GM21723 (cell line): ENCODE measurements at regions not wholly inside any gene's neighbourhood (a gene's known extent, or its start where the extent isn't known, plus 50 kb on each side); places are given as distances from the start of the nearest gene placed in this dataset.
"Not testable (repeated sequence)": the region's sequence is repeated elsewhere in the genome, so short reads cannot be mapped to it uniquely, and the experiment has no call there.

ENCODE experiments used
- ATAC-seq: cut with Tn5 transposase; IDR thresholded peaks from one replicate; pipeline ENCODE4 v1.9.1; 2021; ENCODE audit warnings: mild to moderate bottlenecking, moderate library complexity; ENCODE audit not compliant: unreplicated experiment

DNA sequence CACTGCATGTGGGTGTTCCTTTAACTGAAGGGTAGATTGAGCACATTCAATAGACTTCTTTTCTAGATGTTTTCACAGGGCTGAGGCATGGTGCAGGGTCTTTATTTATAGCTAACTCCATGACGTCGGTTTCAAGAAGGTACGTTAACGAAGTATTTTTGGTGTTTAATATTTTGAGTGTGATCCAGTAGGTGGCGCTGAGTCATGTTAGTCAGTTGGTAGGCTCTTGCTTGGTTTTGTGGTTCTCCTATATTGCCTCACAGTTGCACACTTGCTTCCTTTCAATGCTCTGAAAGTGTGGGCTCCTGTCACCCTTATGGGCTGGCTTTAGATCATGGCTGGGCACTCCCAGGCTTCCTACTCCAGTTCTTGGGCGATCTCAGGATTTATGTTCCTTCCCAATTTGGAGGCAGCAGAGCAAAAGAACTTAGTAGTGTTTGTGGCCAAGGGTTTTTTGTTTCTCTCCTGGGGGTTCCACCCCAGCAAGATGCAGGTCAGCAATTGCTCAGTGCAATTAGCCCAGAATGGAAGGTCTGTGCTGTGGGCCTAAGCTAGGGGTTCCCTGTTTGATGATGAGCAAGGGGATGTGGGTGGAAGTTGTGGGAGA, 471.6 kb upstream of the FOXG1 start:
- ATAC-seq: no peak

DNA sequence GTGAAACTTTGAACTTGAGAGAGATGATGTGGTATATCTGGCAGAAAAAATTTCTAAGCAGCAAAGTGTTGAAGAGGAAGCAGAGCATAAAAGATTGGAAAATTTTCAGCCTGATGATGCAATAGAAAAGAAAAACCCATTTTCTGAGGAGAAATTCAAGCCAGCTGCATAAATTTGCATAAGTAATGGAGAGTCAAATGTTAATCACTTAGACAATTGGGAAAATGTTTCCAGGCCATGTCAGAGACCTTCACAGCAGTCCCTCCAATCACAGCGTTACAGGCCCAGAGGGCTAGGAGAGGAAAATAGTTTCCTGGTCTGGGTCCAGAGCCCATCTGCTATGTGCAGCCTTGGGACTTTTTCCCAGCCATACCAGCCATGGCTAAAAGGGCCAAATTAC, 469.0 kb upstream of the FOXG1 start:
- no peak for ATAC-seq

DNA sequence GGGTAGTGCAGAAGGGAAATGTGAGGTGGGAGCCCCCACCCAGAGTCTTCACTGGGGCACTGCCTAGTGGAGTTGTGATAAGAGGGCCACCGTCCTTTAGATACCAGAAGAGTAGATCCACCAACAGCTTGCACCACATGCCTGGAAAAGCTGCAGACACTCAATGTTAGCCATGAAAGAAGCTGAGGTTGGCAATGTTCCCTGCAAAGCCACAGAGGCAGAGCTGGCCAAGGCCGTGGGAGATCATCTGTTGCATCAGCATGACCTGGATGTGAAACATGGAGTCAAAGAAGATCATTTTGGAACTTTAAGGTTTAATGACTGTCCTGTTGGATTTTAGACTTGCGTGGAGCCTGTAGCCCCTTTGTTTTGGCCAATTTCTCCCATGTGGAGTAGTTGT, 468.4 kb upstream of the FOXG1 start:
- no peak for ATAC-seq

DNA sequence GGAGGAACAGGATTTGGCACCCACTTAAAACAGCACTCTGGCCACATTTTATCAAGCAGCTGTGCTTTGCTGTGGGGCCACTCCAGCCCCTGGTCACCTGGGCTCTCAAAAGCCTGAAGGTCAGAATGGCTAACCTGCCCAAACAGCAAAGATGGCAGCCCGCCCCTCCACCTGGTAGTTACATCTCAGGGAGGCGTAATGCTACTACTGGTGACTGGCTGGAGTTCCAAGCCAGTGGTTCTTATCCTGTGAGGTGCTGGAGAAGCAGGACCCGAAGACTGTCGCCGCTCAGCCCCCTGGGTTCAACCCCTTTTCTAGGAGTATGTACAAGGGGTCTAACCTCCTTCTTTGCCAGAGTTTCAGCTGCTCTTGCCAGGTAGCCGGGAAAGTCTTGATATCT, 467.4 kb upstream of the FOXG1 start:
- ATAC-seq: no peak

DNA sequence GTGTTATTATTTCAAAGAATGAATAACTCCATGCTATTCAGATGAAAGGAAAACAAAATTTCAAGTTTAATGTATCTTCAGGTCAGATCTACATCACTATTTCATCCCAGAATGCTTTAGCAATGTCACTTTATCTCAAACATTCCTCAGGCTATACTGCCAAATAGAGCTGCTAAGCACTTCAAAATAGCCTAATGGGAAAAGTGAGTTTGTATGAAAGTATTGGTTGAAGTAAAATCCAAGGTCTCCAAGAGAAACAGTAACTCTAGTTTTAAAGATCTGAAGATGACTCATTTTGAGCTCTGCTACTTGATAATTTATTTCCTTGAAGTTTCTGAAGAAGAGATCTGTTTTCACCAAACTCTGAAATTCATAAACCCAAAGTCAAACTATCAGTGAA, 466.2 kb upstream of the FOXG1 start:
- no peak for ATAC-seq

DNA sequence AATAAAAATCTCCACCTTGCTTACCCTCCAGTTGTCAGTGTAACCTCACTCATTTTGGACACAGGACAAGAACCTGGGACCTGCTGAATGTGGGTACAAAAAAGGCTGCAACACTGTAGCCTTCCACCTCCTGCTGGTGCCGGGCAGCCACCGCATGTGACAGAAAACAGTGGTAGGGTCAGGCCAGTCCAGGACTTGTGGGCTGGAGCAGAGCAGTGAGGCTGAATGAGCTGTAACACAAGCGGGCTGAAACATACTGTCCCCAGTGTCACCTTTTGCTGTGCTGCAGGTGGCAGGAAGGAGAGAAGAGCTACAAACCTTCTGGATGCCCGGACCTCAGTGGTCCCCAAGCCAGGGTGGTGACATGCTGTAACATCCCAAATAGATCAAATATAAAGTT, 465.4 kb upstream of the FOXG1 start:
- no peak for ATAC-seq

DNA sequence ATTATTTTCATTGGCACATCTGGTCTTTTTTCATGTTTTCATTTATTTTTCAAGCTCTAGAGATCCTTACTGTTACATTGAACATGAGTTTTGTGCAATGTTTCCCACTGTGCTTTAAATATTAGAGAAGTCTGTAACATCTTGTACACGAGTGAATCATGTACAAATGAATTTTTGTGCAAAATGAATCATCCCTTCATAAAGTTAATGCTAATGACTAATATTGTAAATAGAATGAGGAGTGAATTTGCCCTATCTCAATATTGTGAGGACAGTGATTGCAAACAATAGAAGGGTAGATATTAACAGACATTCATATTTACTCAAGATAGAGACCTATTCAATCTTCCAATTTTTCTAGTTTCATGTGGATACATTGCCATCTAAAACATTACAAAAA, 463.3 kb upstream of the FOXG1 start:
- ATAC-seq: no peak

DNA sequence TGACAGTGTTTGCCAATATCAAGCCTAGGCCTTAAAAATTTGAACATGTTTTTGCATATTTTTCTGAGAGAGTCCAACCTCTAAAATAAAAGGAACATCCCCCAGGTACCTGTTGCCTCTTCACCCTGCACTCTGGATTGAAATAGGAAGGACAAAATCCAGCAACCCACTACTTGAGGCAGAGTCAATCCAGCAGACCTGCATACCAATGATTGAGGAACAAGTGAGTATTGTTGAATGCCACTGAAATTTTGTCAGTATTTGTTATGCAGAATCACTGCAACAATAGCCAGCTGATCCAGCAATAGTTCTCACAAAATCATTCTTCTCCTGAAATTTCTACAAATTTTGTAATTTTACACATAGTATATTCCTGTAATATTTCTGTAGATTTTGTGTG, 460.6 kb upstream of the FOXG1 start:
- ATAC-seq: no peak

DNA sequence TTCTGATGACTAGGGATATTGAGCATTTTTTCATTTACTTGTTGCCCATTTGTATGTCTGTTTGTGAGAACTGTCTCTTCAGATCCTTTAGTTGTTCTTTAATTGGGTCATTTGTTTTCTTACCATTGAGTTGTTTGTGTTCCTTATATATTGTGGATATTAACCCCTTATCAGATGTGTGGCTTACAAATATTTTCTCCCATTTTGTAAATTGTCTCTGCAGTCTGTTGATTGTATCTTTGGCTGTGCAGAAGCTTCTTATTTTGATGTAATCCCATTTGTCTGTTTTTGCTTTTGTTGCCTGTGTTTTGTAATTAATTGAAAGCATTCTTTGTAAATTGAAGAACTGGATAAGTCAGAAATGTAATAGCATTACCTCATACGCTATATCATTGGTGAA, 459.1 kb upstream of the FOXG1 start:
- no peak for ATAC-seq

DNA sequence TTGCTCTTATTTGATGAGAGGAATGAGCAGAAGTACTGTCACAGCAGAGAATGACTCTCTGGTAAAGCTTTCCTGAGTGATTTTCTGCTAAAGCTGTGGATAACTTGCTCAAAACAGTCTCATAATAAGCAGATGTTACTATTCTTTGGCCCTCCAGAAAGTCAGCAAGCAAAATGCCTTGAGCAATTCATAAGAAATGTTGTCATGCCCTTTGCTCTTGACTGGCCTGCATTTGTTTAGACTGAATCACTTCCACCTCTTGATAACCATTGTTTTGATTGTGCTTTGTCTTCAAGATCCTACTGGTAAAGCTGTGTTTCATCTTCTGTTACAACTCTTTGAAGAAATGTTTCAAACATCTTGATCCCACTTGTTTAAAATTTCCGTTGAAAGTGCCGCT, 457.9 kb upstream of the FOXG1 start:
- ATAC-seq: no peak

DNA sequence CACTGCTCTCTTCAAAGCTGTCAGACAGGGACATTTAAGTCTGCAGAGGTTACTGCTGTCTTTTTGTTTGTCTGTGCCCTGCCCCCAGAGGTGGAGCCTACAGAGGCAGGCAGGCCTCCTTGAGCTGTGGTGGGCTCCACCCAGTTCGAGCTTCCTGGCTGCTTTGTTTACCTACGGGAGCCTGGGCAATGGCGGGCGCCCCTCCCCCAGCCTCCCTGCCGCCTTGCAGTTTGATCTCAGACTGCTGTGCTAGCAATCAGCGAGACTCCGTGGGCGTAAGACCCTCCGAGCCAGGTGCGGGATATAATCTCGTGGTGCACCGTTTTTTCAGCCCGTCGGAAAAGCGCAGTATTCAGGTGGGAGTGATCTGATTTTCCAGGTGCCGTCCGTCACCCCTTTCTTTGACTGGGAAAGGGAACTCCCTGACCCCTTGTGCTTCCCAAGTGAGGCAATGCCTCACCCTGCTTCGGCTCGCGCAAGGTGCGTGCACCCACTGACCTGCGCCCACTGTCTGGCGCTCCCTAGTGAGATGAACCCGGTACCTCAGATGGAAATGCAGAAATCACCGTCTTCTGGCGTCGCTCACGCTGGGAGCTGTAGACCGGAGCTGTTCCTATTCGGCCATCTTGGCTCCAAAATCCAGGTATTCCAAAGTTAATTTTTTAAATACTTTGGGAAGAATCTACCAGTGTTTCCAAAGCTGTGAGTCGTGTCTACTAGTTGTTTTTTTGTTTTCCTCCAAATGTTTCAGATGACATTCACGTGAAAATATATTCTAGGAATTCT, 448.5 kb upstream of the FOXG1 start:
- not testable (repeated sequence) for ATAC-seq

DNA sequence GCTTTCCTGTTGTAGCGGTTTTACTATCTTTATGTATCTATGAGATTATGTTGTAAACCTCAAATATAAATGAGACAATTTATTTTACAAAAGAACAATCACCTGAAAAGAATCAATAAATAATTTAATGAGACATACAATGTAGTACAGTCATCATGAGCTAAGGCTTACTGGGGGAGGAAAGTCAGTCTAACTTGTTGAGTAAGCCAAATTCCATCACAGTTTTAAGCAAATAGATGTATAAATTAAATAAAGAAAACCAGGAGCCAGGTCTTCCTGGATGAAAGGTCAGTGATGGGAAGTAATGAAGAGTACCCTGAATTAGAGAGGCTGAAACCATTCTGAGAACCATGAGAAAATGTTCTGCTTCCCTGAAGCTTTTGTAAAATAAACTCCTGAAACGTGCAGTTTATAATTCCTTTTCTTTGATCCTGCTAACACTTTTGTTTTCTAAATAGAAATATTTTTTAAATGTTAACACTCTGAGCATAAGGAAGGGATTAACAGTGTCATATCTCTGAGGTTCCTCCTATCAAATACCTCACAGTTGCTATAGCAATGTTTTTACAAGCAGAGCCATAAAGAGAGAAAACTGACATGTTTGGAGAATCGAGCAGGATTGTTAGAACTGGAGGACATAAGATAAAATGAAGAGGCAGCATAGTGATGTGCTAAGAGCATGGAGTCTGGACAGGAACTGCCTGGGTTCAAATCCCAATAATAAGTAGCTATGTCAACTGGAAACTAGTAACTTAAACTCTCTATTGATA, 444.9 kb upstream of the FOXG1 start:
- ATAC-seq: no peak

DNA sequence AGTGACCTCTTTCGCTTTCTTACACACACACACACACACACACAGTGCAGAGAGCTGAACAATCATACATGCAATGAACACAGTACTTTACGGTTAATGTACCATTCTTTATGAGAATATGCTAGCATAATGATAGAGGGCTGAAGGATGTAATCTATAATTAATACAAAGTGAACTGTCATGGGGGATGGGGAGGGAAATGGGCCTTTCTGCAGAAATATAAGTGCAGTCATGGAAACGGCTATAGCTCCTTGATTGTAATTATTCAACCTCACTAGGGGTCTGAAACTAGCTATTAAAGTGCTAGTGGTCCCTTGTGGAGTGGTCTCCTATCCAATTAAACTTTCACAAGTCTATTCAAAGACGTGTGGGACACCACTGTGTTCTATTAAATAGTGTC, 443.2 kb upstream of the FOXG1 start:
- ATAC-seq: no peak

DNA sequence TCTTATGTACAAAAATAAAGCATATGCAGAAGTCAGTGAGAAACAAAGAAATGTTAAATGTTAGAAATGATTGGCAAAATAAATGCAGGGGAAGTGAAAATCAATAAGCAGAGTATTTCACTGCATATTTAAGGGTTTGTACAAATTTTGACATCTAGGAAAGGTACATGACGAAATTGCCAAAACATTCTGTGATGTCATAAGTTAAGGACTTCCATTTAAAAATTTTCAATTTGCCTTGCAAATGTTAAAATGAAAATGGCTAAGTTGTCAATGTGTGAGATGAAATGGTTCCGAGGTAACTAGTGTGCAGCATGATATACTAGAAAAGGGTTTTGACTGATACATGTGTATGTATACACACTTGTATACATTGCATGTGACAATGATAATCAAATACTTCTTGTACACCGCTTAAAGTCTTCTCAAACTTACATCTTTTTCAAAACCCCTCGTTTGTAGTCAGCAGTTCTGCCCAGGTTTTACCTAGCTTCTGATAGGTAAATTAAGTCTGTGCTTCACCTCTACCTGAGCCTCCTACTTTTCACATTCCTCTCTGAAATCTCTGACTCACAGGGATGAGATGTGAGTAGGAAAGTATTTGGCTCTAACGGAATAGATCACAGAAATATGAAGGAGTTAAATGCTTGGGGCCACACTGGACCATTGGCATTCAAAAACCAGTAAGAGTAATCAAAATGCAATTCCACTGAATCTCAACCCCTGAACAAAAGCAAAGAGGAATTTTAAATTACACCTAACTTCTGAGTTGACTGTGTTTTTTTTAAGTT, 442.4 kb upstream of the FOXG1 start:
- ATAC-seq: no peak

DNA sequence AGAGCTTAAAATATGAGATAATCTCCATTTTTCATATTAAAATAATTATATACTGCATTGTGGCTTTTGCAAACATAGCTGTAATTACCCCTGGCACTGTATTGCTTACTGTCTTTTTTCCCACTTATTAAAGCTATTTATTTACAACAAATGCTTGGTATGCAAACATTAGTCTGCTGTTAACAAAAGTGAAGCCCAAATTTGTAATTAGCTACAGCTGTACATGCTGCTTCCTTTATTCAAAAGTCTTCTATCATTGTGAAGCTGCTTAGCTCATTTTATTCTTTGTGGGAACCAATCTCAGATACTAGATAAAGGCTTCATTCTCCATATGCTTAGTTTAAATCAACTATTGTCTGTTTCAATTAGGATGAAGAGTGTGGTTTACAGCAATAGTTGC, 425.8 kb upstream of the FOXG1 start:
- ATAC-seq: no peak

DNA sequence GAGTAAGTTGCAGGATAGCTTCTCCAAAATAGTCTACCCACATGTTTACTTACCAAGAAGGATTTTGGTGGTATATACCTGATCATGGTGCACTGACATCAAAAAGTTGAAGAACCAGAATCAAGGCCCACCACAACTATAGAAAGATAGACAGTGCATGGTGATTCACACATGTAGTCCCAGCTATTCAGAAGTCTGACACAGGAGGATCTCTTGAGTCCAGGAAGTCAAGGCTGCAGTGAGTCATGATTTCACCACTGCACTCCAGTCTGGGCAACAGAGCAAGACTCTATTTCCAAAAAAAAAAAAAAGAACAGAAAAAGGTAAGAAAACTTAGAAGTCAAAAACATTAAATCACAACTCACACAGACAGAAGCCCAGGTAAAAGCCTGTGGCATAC, 422.2 kb upstream of the FOXG1 start:
- ATAC-seq: no peak

DNA sequence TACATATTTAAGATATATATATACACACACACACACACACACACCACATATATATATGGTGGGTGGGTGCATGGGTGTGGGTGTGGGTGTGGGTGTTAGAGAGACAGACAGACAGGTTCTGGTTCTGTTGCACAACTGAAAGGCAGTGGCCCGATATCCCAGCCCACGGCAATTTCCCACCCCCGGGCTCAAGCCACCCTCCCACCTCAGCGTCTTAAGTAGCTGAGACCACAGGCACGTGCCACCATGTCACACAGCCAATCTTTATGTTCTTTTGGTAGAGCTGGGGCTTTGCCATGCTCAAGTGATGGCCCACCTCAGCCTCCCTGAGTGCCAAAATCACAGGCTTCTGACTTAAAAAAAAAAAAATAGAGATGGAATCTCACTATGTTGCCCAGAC, 417.8 kb upstream of the FOXG1 start:
- ATAC-seq: no peak

DNA sequence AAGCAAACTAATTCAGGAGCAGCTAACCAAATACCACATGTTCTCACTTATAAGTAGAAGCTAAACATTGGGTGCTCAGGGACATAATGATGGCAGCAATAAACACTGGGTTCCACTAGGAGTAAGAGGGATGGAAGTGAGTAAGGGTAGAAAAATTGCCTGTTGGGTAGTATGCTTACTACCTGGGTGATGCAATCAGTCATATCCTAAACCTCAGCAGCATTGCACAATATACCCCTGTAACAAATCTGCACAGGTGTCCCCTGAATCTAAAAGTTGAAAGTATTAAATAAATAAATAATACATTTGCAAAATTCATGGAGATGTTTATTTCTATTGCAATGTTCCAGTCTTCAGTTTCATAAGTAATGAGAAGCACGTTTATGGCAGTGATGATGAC, 409.8 kb upstream of the FOXG1 start:
- ATAC-seq: no peak

DNA sequence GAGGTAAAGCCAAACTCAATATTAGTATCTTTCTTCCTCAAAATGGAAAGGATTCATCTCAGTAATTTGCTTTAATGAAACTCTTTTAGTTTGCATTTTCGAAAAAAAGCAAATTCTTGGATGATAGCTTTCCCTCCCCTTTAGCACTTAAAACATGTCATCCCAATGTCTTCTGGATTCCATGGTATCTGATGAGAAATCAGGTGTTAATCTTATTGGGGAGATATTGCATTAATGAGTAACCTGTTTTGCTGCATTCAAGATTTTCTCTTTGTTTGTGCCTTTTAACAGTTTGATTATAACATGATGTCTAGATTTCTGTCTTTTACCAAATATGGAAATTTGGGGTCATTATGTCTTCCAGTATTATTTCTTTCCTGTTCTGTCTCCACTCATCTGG, 405.1 kb upstream of the FOXG1 start:
- ATAC-seq: no peak

DNA sequence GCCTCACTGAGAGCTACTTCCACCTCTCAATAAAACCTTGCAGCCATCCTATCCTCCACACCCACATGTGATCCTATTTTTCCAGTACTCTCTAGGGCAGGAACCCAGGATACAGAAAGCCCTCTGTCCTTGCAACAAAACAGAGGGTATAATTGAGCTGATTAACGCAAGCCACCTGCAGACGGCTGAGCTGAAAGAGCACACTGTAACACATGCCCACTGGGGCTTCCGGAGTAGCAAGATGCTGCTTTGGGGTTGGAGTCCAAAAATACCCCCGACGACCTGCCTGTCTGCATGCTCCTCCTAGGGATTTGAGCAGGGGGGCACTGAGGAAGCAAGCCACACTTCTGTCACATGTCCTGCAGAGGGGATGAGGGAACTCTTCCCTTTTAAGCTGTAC, 401.1 kb upstream of the FOXG1 start:
- ATAC-seq: no peak

DNA sequence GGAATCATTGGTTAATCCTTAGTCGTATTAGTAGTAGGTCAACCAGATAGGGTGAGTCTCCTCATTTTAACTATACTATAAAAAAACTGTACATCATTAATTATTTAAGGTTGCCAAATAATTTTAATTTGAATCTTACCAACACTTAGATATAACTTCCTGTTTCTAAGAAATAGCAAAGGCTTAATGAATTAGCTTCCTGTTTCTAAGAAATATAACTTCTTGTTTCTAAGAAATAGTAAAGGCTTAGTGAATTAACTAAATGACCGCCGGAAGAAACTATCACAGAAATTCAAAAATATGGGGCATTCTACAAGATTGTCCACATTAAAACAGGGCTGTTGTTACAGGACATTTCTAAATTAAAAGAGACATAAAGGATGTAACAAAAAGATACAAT, 392.9 kb upstream of the FOXG1 start:
- ATAC-seq: no peak
